ENCODE measurements at regions not wholly inside any gene's neighbourhood (a gene's known extent, or its start where the extent isn't known, plus 50 kb on each side); places are given as distances from the start of the nearest gene placed in this dataset.

GRCh38 chr9:119974026-119974425 lies 604.8 kb upstream of the BRINP1 start:
- TF ChIP-seq CTCF (IDR thresholded peaks at IDR 0.05) (no peak), POLR2A (IDR thresholded peaks at IDR 0.05) (no peak)

All from uterus (tissue), 2 donors.